ENCODE measurements at regions not wholly inside any gene's neighbourhood (a gene's known extent, or its start where the extent isn't known, plus 50 kb on each side); places are given as distances from the start of the nearest gene placed in this dataset.

GRCh38 chr3:30306896-30307295, 299.5 kb upstream of the TGFBR2 start:
- Histone ChIP-seq H3K4ac (ENCODE audit: low read depth, low read length) (no peak overlapping the region), H2AFZ (replicated peaks; ENCODE audit: low read length, poor library complexity) (no peak overlapping the region), H3K4me2 (ENCODE audit: low read depth, low read length) (no peak overlapping the region), H2BK5ac (ENCODE audit: low read depth, low read length, poor library complexity, severe bottlenecking) (no peak overlapping the region), H2BK15ac (ENCODE audit: low read depth, low read length) (no peak overlapping the region), H3K9me1 (ENCODE audit: insufficient read depth, low read length) (no peaks in the 10 kb centered on the region), H3K18ac (ENCODE audit: low read depth, low read length) (no peak overlapping the region), H2BK20ac (ENCODE audit: low read depth, low read length) (no peak overlapping the region), H2BK120ac (ENCODE audit: low read depth, low read length) (no peak overlapping the region), H4K5ac (ENCODE audit: low read depth, low read length) (no peak overlapping the region), H4K91ac (ENCODE audit: insufficient read depth, low read depth, low read length) (no peak overlapping the region), H3K36me3 (ENCODE audit: control insufficient read depth, insufficient read depth, low read length) (no peaks in the 10 kb centered on the region), H3K23ac (ENCODE audit: low read depth, low read length) (no peak overlapping the region), H3K4me3 (ENCODE audit: insufficient read depth, low read depth, low read length) (no peak overlapping the region), H2AK5ac (ENCODE audit: low read depth, low read length) (no peak overlapping the region; the same call in 1 of the 2 replicates), H3K56ac (ENCODE audit: extremely low read depth, insufficient read depth, low read length) (no peak overlapping the region), H3K14ac (replicated peaks; ENCODE audit: low read depth, low read length) (no peak overlapping the region), H3K9me3 (ENCODE audit: control insufficient read depth, insufficient read depth, low read length) (peaks cover 5% of the 10 kb centered on the region; the same call in 1 of the 2 replicates), H3K27me3 (ENCODE audit: control insufficient read depth, insufficient read depth, low read length) (no peaks in the 10 kb centered on the region), H3K27ac (ENCODE audit: insufficient read depth, low read length) (no peak overlapping the region), H3K79me1 (ENCODE audit: low read depth in 1 of 2, low read length in 2 of 2) (no peaks in the 10 kb centered on the region), H4K20me1 (ENCODE audit: insufficient read depth, low read length) (no peaks in the 10 kb centered on the region), H4K8ac (ENCODE audit: low read depth in 2 of 2, low read length in 2 of 2) (no peak overlapping the region), H2AK9ac (replicated peaks; ENCODE audit: low read depth, low read length, poor library complexity) (no peak overlapping the region), H3K4me1 (ENCODE audit: control insufficient read depth, insufficient read depth, low read length) (peaks cover 4% of the 10 kb centered on the region), H3K9ac (ENCODE audit: low read depth, low read length) (no peak overlapping the region)
- no TSS peak for BruUV-seq (replicated peaks)
- ChIA-PET POLR2A (ENCODE audit: unreplicated experiment) (no interaction called here), CTCF (no interaction called here)
- dilution Hi-C loops (cut with HindIII; ENCODE audit: low sequenced_read_pairs, unreplicated experiment) (no loop called here), intact Hi-C loops (cut with micrococcal nuclease) (no loop called here), in situ Hi-C loops (cut with MboI; ENCODE audit: low sequenced_read_pairs) (no loop called here)
- no peak for ATAC-seq (ENCODE audit: low read depth)
- TF ChIP-seq POLR2A (IDR thresholded peaks at IDR 0.05; ENCODE audit: low read depth, low read length) (no peak), BHLHE40 (IDR thresholded peaks at IDR 0.05; ENCODE audit: low read depth, low read length) (no peak), CEBPB (IDR thresholded peaks at IDR 0.05; ENCODE audit: low read depth, low read length) (no peak), RCOR1 (IDR thresholded peaks at IDR 0.05; ENCODE audit: insufficient replicate concordance, low read length) (no peak), MAZ (IDR thresholded peaks at IDR 0.05; ENCODE audit: borderline replicate concordance, low read depth, low read length) (no peak)
- TF ChIP-seq, protein P1, sequence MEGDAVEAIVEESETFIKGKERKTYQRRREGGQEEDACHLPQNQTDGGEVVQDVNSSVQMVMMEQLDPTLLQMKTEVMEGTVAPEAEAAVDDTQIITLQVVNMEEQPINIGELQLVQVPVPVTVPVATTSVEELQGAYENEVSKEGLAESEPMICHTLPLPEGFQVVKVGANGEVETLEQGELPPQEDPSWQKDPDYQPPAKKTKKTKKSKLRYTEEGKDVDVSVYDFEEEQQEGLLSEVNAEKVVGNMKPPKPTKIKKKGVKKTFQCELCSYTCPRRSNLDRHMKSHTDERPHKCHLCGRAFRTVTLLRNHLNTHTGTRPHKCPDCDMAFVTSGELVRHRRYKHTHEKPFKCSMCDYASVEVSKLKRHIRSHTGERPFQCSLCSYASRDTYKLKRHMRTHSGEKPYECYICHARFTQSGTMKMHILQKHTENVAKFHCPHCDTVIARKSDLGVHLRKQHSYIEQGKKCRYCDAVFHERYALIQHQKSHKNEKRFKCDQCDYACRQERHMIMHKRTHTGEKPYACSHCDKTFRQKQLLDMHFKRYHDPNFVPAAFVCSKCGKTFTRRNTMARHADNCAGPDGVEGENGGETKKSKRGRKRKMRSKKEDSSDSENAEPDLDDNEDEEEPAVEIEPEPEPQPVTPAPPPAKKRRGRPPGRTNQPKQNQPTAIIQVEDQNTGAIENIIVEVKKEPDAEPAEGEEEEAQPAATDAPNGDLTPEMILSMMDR (conservative IDR thresholded peaks at IDR 0.05; ENCODE audit: low read depth, low read length) = no peak
- TF ChIP-seq, protein P2, sequence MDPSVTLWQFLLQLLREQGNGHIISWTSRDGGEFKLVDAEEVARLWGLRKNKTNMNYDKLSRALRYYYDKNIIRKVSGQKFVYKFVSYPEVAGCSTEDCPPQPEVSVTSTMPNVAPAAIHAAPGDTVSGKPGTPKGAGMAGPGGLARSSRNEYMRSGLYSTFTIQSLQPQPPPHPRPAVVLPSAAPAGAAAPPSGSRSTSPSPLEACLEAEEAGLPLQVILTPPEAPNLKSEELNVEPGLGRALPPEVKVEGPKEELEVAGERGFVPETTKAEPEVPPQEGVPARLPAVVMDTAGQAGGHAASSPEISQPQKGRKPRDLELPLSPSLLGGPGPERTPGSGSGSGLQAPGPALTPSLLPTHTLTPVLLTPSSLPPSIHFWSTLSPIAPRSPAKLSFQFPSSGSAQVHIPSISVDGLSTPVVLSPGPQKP (IDR thresholded peaks at IDR 0.05; ENCODE audit: borderline replicate concordance, low read depth, low read length) = no peak
- no CpG with 5 or more reads among the region's 3 CpGs for WGBS, 2 experiments (ENCODE audit: extremely low coverage in 2 of 2, insufficient read length in 1 of 2)
- DNase-seq = no peak

Measured in IMR-90 (cell line).